Epithelial cell of proximal tubule (primary cell): ENCODE measurements at regions not wholly inside any gene's neighbourhood (a gene's known extent, or its start where the extent isn't known, plus 50 kb on each side); places are given as distances from the start of the nearest gene placed in this dataset.

Source experiments
- DNase-seq: peaks from one replicate; pipeline ENCODE4 v3.0.0-alpha.2; 2011; ENCODE audit warnings: low read depth
- H3K4me3 ChIP-seq: 2 replicates; pipeline ENCODE4 v1.5.1; 2011; ENCODE audit warnings: low read depth, mild to moderate bottlenecking, low read length
- TF ChIP-seq, protein P1 (sequence below): conservative IDR thresholded peaks from 2 replicates; pipeline ENCODE4 v1.5.1; 2012; ENCODE audit warnings: low read depth, mild to moderate bottlenecking, low read length

DNA sequence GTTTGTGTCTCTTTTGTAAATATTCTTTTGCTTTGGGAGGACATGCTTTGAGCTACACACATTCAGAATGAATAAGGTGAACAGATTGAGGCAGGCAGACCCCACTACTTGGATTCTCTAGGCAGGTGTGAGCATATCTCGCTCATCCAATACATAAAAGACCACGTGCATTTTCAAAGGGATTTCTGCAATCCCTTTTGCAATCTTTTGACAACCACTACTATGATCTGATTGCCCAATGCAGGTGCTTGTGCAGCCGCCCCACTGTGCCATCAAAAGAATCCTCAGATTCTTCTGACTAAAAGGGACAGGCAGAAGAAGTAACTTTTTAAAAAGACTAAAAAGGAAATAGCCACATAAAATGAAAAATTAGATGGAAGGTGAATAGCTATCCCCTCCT is 341.4 kb downstream of the BMP4 start:
- no peak for DNase-seq
- H3K4me3 ChIP-seq, result no peak overlapping the region
- TF ChIP-seq, protein P1, sequence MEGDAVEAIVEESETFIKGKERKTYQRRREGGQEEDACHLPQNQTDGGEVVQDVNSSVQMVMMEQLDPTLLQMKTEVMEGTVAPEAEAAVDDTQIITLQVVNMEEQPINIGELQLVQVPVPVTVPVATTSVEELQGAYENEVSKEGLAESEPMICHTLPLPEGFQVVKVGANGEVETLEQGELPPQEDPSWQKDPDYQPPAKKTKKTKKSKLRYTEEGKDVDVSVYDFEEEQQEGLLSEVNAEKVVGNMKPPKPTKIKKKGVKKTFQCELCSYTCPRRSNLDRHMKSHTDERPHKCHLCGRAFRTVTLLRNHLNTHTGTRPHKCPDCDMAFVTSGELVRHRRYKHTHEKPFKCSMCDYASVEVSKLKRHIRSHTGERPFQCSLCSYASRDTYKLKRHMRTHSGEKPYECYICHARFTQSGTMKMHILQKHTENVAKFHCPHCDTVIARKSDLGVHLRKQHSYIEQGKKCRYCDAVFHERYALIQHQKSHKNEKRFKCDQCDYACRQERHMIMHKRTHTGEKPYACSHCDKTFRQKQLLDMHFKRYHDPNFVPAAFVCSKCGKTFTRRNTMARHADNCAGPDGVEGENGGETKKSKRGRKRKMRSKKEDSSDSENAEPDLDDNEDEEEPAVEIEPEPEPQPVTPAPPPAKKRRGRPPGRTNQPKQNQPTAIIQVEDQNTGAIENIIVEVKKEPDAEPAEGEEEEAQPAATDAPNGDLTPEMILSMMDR, result no peak

DNA sequence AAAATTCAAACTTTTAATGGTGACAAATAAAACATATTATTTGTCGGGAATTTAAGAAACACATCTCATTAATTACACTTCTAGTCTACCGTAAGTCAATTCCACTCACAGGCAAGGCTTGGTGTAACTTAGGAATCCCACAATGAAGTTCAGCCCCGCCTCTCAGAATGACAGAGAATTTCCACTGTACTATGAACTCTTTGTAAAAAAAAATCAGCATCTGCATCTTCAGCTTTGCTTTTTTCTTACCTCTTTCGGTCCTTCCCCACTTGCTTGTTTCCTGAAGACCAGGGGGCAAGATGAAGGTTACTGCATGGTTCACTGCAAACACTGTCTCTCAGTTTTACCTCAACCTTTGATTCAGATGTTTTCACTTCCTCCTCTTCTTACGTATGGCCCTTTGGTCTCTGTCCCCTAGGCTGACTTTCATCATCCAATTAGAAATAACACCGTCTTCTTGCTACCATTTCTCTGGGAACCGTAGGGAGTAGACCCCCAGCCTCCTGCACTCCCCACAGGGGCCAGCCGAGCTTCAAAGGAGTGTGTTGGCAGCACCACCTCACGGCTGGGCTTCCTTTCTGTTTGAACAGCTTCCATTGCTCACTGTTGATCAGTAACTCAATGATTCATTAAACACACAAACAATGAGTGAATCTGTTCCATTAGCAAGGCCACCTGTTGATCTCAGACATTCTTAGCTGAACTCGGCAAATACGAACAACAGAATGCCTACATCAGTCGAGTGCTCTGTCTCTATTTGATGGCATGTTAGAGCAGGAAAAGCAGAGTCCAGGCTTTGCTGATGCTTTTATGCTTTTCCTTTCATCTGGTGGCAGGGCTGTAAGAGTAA is 343.0 kb downstream of the BMP4 start:
- H3K4me3 ChIP-seq, result peak overlapping the region; percentile 49
- TF ChIP-seq, protein P1, result peak; percentile 27
- peak; percentile 85 for DNase-seq

DNA sequence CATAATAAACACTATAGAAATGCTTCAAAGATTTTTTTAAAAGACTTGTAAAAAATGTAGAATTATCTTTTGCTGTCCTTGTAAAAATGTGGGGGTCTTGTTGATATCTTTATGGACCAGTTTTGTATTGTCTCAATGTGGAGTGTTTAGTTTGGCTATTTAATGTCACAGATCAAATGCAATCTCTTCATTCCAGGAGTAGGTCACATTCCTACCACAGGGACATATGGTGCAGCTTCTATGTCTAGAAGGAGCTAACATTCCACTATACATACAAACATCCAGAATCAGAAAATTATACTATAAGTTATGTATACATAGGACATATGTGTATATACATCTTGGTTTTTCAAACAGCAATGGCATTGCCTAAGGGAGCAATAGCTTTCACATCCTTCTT is 345.7 kb downstream of the BMP4 start:
- TF ChIP-seq, protein P1, result peak; percentile 16
- no peak for DNase-seq
- no peak overlapping the region for H3K4me3 ChIP-seq

DNA sequence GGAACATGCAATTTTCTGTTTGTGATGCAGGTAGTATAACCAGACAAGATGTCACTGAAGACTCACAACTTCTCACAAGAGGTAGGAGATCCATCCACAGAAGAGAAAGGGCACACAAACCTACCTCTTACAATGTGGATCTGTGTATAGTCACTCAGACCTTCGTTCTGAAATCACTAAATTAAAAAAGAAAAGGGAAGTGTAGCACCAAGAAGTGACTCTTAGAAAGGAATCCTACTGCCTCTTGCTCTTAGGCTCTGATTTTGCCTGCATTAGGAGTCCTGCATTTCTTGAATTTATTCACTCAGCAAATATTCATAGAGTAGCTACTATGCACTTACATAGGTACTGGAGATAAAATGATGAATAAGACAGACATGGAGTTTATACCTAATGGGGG is 347.6 kb downstream of the BMP4 start:
- TF ChIP-seq, protein P1, result no peak
- DNase-seq, result no peak

DNA sequence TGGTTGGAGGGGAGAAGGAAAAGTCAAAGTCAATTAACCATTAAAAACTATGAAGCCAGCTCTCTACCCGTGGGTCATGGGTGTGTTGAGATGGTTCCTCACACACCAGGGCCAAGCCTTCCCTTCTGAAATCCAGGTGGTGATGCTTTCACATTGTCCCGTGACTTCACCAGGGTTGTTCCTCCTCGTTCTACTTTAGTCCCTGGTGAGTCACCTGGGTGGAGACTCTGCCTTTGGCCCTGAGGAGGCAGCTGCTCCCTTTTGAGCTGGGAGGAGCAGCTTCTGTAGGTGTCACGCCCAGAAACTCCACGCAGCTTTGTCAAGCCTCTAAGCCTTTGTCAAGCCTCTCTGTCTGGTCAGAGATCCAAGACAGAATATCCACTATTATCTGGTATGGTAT is 348.3 kb downstream of the BMP4 start:
- TF ChIP-seq, protein P1, result no peak
- no peak for DNase-seq
- H3K4me3 ChIP-seq, result no peak overlapping the region

More for the DNA sequence above, 347.6 kb downstream of the BMP4 start:
- no peak overlapping the region for H3K4me3 ChIP-seq

DNA sequence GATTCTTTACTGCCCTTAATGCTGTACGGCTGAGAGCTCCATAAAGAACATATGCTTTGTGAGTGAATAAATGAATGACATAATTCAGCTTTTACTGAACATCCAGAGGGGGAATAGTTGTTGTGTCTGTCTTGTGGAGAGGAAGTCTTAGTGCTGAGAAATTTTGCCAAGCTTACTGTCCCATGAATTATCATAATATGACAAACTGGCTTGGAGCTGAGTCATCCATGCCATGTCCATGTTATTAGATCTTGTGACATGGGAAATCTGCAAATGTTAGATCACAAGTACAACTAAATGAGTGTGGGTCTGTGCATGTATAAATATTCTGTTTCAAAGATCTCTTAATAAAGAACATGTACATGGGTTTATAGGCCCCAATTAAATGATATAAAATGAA is 350.4 kb downstream of the BMP4 start:
- H3K4me3 ChIP-seq, result no peak overlapping the region
- DNase-seq, result no peak
- TF ChIP-seq, protein P1, result no peak

DNA sequence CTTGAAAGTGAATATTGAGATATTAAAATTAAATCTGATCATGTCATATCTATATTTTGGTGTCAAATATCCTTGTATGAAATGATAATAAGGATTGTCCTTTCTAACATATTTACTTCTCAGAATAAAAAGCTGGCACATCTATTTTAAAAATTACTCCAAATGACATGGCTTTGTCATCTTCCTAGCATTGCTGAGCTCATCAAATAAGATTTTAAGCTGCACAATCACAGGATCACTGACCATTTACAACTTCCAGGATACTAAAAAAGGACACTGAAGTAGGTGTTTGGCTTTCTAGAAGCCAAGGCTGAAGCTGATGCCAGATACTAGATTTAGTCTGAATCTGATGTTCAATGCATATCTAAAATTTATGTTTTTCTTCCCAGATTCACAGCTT is 351.1 kb downstream of the BMP4 start:
- no peak for DNase-seq

More for the DNA sequence above, 351.1 kb downstream of the BMP4 start:
- H3K4me3 ChIP-seq, result no peak overlapping the region
- TF ChIP-seq, protein P1, result no peak
